AG04449 (cell line): ENCODE measurements at regions not wholly inside any gene's neighbourhood (a gene's known extent, or its start where the extent isn't known, plus 50 kb on each side); places are given as distances from the start of the nearest gene placed in this dataset.

Source experiments
- CTCF ChIA-PET: fragments of 350-600 bp; formaldehyde crosslinking; extraction: SDS; loops from one replicate; lab custom pipeline; 2021; ENCODE audit warnings: antibody characterized with exemption; lab: Yijun Ruan, JAX
- POLR2A ChIA-PET: fragments of 400-600, 350-600 bp; formaldehyde crosslinking; extraction: SDS; loops from one replicate; lab custom pipeline; 2020; ENCODE audit warnings: antibody characterized with exemption, inconsistent platforms; lab: Yijun Ruan, JAX
- DNase-seq: peaks from one replicate; pipeline ENCODE4 v3.0.0-alpha.2; 2010; ENCODE audit warnings: low read depth, low spot score
- H3K4me3 ChIP-seq: 2 replicates; pipeline ENCODE4 v1.5.1; 2011; ENCODE audit warnings: low read depth, mild to moderate bottlenecking, control low read depth, low read length
- CTCF ChIP-seq: IDR thresholded peaks from one replicate; pipeline ENCODE4 v1.5.1; 2011; ENCODE audit warnings: mild to moderate bottlenecking, moderate library complexity, low read length, control low read depth, inconsistent platforms; ENCODE audit not compliant: insufficient read depth; ENCODE audit errors: missing control alignments

GRCh38 chr4:178602833-178603232 is 1160.6 kb upstream of the AGA start:
- no peak for TF ChIP-seq CTCF
- no peak for DNase-seq
- CTCF ChIA-PET, result no interaction called here

DNA sequence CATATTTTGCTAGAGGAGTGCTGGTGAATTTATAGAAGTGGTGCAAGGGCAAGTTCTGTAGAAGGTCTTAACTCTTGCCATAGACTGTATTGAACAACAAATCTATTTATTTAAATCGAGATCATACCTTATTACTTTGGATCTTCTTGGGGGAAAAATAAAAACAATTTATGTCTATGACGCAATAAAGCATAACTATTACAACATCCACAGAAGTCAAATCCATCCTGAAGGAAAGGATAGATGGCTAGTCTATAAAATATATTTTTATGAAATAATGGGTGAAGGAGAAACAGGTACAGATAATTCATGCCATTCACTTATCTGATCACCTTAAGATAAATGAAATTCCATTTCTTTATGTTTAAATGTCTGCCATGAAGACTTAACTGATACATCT is 1168.8 kb upstream of the AGA start:
- H3K4me3 ChIP-seq, result no peak overlapping the region
- POLR2A ChIA-PET, result no interaction called here
- CTCF ChIA-PET, result no interaction called here
- no peak for DNase-seq
- no peak for TF ChIP-seq CTCF

More at GRCh38 chr4:178602833-178603232, 1160.6 kb upstream of the AGA start:
- H3K4me3 ChIP-seq, result no peak overlapping the region
- POLR2A ChIA-PET, result no interaction called here

- no peak for DNase-seq
- ChIA-PET POLR2A (no interaction called here), CTCF (no interaction called here)
- no peak for TF ChIP-seq CTCF
- no peak overlapping the region for H3K4me3 ChIP-seq
These were observed 1170.5 kb upstream of the AGA start for GRCh38 chr4:178612733-178613132.

GRCh38 chr4:178632415-178632814 is 1190.2 kb upstream of the AGA start:
- ChIA-PET CTCF (no interaction called here), POLR2A (no interaction called here)
- H3K4me3 ChIP-seq, result no peak overlapping the region
- TF ChIP-seq CTCF, result no peak
- no peak for DNase-seq

DNA sequence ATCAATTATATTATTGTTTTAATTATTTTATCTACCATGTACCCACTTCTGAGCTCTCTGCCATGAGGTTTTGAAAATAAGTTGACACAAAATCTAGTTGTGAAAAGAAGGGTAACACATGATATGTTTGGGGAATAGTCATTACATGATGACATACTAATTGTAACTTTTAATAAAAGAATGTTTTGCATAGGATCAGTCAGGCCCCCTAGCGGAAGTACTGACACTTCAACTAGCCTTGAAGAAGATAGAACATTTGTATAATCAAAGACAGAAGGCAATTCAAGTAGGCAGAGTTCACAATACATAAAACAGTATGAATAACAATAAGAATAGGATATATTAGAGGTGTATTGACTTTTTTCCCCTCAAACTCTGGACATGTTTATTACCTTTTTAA is 1191.0 kb upstream of the AGA start:
- TF ChIP-seq CTCF, result no peak
- H3K4me3 ChIP-seq, result no peak overlapping the region
- ChIA-PET CTCF (no interaction called here), POLR2A (no interaction called here)
- DNase-seq, result no peak

GRCh38 chr4:178664621-178665020 is 1222.4 kb upstream of the AGA start:
- no peak overlapping the region for H3K4me3 ChIP-seq
- ChIA-PET POLR2A (no interaction called here), CTCF (no interaction called here)
- no peak for DNase-seq
- TF ChIP-seq CTCF, result no peak
